ENCODE measurements at regions not wholly inside any gene's neighbourhood (a gene's known extent, or its start where the extent isn't known, plus 50 kb on each side); places are given as distances from the start of the nearest gene placed in this dataset.
"Not testable (repeated sequence)": the region's sequence is repeated elsewhere in the genome, so short reads cannot be mapped to it uniquely, and the experiment has no call there.

DNA sequence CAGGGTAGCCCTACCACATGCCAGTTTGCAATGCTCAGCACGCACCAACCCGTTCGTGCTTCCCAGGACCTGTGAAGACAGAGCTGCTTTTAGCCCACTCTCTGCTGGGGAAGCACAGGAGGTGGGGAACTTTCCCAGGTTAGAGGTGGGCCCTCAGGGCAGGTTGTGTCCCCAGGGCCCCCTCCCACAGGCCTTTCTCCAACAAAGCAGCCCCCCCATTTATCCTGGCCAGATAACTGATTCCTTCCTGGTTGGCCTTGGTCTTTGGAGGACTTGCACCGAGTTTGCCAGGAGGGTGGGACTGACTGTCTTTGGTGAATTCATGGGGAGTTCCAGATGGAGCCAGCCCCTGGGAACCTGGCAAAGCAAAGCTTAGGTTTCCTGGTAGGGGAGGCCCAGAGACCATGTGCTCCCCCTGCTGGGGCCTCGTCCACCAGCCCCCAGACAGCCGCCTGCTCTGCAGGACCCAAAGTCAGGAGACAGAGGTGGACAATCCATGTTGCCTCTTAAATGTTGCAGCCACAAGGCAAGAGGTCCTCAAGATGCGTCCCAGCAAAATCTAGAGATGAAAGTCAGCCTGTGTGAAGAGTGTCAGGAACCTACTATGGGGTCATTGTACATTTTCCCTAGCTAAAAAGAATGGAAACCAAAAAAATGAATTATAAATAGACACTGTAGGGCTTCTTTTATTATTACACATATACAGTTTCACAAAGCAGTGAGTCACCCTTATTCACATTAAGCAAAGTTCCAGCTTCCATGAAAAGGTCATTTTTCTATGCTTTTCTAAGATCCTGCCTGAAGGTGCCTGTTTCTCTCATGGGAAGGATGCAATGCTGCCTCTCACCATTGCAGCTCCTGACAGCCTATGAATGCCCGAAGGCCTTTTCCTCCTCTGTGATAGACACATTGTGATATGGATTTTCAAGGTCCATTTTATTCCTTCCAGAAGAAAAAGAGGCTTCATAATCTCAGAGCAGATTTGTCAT lies 497.8 kb downstream of the PREX1 start:
- no peak for DNase-seq (ENCODE audit: low read depth)

DNA sequence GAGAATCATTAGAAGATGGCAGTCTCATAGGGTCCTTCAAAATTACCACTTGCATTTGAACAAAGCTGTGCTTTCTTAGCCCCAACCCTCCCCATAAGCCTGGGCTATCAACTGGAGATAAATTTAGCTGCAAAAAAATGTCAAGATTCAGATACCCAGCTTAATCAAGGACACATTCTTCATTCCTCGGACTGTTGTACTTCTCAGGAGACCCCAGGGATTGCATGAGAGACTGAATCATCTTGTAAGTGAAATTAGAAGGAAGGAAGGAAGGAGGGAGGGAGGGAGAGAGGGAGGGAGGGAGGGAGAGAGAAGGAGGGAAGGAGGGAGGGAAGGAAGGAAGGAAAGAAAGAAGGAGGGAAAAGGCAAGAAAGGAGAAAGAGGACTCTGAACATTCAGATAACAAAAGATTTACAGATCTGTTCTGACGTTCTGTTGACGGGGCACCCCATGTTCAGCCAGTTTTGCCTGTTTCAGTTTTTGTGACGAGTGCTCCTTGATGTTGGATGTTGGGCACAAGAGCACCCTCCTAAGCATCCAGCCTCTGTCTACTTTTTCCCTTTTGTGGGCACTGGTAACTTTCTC lies 498.7 kb downstream of the PREX1 start:
- DNase-seq (ENCODE audit: low read depth) = no peak

DNA sequence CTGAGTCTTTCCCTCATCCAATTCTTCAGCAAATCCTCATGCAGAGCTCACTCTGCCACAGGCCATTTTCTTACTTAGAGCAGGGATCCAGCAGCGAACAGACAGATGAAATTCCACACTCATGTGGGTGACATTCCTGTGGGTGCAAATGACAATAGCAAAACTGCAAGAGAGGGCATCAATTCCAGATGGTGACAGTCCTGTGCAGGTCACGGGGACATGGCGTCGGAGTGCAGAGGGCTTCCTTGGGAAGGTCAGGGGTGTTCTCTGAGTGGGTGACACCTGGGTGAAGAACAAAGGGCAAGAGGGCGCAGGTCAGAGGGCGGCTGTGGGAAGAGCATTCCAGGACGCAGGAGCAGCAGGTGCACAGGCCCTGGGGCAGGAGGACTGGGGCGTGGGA lies 500.0 kb downstream of the PREX1 start:
- not testable (repeated sequence) for DNase-seq (ENCODE audit: low read depth)

DNA sequence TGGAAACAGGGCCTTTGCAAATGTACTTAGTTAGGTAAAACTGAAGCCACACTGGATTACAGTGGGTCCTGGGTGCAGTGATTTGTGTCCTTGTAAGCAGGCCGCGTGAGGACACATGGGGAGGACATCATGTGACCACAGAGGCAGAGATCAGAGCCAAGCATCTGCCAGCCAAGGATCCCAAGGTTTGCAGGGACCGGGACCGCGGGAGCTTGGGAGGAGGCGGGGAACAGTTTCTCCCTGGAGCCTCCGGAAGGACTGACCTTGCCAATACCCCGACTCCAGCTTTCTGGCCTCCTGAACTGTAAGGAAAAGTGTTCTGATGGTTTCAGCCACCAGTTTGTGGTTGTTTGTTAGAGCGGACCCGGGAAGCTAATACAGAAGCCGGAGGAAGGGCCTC lies 500.9 kb downstream of the PREX1 start:
- no peak for DNase-seq (ENCODE audit: low read depth)

DNA sequence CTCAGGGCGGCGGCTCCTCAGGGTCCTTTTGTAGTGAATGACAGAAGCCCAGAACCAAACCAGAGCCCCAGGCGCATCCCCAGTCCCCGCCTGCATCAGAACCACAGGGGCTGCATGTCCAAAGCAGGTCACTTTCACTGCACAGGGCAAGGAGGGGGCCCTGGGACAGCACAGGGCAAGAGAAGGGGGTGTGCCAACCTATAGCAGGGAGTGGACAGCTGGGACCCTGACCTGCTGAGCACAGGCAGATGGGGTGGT lies 501.4 kb downstream of the PREX1 start:
- DNase-seq (ENCODE audit: low read depth) = no peak

DNA sequence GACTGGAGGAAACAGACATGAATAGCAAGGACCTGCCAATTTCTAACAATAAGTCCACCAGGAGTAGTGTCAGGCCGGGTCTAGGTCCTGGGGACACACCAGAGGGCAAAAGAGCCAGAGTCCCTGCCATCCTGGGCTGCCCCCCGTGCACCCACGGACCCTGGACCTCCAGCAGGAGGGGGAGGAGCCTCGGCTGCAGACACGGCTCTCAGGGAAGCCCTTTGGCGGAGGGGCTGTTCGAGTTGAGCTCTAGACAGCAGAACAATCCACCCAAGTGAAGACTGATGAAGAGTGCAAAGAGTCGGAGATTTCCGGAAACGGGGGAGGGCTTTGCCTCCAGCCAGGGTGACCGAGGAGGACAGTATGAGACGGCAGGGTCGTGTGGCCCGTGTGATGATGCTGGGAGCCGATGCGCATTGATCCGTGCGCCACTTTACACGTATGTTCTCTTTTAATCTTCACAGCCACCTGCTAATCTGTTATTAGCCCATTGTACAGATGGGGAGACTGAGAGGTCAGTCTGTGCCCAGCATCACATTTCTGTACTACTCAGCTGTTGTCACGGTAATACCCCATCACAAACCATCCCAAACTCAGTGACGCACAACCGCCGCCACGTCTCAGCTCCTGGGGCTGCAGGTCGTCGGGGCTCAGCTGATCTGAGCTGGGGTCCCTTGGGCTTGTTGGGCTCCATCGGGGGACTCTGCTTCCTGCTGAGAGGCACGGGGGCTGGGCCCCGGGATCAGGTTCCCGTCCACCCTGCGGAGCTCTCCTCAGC lies 502.0 kb downstream of the PREX1 start:
- no peak for DNase-seq (ENCODE audit: low read depth)

DNA sequence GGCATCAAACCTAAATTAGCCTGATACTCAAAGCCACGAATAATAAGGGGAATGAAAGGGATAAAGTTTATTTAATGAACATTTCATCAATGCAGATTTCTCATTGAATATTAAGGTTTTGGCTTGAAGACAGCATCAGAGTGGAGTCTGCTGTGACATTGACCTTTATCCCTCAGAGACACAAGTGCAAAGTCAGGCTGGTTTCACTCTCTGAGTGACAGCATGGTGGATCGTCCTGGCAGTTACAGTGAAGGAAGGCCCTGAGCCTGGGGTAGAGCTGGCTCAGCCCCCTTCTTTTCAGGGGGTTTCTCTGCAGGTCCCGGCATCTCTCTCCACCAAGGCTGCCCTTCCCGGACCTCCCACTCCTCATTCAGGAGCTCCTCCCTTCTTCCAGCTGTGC lies 503.1 kb downstream of the PREX1 start:
- no peak for DNase-seq (ENCODE audit: low read depth)

DNA sequence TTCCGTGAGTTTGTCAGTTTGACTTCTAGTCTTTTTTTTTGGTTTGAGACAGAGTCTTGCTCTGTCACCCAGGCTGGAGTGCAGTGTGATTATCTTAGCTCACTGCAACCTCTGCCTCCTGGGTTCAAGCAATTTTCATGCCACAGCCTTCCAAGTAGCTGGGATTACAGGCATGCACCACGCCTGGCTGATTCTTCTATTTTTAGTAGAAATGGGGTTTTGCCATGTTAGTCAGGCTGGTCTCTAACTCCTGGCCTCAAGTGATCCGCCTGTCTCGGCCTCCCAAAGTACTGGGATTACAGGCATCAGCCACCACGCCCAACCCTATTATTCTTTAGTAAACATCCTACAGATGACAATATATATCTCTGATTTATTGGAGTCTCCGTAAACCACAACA lies 506.5 kb downstream of the PREX1 start:
- DNase-seq (ENCODE audit: low read depth) = no peak

DNA sequence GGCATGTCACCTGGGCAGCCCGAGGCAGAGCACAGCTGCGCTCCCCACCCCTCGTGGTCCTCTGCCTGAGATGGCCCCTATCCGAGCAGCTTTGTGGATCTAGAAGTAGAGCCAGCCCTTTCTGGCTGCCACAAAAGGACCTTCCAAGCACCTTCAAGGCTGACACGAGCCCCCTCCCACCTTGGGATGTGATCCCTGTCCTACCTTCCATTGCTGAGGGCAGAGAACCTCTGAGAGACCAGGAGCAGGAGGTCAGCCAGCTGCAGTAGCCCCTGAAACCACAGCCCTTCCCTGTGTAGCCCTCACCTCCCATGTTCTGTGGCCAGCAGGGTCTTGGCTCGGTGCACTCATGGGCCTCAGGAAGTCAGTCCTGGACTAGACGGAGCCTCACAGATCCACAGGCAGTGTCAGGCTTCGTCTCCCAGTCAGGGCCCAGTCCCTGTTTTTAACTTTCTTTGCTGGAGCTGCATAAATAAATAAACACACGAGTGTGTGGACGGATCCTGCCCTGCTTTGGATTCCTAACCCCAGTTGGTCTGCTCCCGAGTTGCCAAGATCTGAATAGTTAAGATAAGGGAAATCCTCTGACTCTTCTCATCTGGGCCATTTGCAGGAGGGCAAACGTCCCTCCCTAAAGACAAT lies 507.7 kb downstream of the PREX1 start:
- DNase-seq (ENCODE audit: low read depth) = no peak

DNA sequence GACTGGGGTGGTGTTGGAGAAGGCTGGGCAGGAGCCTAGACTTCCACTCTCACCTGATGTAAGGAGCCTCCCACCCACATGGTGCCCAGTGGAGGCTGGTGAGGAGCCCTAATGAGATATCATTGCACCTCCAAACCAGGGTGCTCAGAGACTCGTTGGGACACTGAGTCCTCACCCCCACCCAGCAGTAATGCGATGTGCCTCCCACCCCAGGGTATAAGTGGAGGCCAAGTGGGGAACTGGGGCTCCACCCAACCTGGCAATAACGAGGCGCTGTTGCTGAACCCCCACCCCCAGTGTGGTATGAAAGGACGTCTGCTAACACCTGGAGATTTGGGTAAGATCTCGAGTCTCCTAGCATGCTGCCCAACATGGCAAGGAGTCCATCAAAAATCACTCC lies 510.2 kb downstream of the PREX1 start:
- no peak for DNase-seq (ENCODE audit: low read depth)

DNA sequence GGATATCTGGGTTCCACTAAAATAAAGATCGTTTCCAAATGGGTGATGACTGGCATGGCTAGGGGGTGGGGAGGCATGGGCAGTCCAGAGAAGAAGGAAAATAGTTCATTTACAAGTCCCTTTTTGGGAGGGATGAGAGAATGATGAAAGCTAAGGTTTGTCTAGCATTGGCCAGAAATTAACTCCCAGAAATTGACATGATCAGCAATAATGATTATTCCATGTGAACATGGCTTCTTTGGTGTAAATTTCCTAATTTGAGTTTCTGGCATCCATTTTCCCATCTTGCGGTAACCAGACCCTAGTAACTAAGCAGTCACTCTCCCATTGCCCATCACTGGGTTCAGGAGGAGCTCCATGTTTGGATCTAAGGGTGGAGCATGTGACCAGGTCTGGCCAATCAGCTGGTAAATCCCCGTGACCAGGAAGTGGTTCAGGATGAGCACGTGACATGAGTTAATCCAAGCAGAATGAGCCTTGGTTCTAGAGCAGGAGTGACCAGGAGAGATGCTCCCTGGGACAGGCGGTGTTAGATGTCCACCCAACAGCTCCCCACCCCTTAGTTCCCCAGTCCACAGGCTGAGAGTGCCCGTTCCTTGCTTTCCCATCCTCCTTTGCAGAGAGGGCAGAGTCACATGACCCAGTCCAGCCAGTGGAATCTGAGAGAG lies 512.7 kb downstream of the PREX1 start:
- DNase-seq (ENCODE audit: low read depth) = no peak

DNA sequence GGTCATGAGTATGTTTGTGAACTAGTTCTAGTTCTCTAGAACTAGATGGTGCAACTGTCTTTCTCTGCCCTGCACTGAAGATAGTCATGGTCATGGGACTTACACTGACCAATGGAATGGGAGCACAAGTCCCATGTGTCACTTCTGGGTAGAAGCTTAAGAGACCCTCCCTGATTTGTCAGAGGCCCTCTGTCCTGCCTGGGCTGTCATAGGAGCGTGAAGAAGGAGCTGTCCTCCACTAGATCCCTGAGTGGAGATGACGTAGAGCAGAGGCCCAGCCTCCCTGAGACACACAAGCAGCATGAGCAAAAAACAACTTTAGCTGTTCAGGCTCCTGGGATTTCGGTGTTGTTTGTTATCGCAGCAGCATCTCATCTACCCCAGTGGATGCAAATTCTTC lies 514.5 kb downstream of the PREX1 start:
- no peak for DNase-seq (ENCODE audit: low read depth)

DNA sequence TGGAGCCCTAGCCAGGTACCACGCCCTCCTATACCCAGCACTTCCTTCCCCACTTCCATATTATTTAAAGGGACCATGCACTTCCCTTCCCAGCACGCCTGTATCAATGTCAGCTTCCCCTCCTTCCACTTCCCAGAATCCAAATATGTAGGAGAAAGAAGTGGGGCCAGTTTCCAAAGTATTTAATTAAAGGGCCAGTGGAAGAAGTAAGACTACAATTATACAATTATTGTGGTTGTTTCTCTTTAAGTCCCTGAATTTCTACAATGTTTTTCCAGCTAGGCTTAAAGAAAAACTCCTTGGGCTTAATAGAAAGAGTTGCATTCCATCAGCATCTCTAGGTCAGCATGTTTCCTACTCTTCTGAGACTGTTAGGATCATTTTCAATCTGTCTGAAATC lies 515.8 kb downstream of the PREX1 start:
- no peak for DNase-seq (ENCODE audit: low read depth)

DNA sequence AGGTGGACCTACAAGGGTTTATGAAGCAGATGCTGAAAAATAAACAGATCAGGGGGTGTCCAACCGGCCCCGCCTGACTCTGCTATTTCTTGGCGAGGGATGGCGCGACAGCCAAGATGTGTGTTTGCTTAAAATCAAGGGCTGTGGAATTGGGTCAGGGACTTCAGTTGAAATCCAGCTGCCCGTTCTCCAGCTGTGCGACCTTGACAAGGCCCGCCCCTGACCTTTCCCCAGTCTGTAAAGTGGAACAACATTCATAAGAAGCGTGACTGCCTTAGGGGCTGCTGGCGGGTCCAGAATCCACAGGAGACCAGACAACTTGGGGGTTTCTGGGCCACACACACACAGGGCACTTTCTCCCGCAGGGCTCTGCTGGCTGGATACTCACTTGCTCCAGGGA lies 517.5 kb downstream of the PREX1 start:
- DNase-seq (ENCODE audit: low read depth) = no peak

DNA sequence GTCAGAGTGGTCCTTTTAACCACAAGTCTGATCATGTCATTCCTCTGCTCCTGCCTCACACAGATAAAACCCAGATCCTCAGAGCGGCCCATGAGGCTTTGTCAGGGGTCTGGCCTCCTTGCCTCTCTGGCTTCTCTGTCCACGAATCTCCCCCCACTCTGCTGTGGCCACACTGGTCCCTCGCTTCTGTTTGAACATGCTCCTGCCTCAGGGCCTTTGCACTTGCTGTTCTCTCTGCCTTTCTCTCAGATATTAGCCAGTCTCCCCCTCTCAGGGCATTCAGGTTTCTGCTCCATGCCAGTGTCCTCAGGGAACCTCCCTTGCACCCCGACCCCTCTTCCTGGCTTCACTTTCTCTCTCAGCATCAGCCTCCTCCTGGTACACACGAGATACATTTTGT lies 518.5 kb downstream of the PREX1 start:
- DNase-seq (ENCODE audit: low read depth) = no peak

DNA sequence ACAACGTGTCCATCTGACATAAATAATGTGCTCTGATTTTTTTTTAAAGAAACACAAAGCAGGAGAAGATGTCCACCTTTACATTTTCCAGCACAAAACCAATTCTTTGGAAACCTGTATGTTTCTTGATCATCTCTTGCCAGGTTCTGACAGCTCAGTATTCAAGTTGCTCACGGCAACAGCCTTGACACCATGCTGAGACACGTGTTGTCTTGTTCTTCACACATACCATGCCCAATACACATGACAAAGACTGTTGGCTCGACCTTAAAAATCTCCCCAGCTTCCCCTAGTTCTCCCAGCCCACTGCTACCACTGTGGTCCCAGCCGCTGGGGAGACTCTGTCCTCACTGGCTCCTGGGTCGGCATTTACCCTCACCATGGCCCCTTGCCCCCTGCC lies 518.9 kb downstream of the PREX1 start:
- no peak for DNase-seq (ENCODE audit: low read depth)

DNA sequence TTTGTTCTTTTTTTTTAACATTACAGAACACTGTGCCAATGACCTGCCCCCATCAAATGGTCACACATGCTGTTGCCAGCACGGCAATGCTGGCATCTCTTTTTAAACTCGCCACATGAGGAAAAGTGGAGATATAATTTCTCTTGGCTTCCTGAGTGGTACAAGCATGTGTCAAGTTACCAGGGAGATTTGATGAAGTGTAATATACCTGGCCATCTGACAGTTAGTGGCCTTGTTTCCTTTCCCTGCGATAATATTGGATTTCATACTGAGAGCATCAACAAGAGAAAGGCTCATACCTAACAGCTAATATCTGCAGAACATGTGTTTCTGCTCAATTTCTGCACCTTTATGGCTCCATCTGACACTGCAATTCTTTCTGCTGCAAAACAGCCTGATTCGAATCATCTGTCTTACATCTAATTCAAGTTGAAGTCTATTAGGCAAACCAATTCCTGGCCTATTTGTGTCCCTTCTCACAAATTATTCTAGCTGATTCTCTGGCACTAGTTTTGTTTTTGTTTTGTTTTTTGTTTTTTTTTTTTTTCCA lies 519.5 kb downstream of the PREX1 start:
- no peak for DNase-seq (ENCODE audit: low read depth)

DNA sequence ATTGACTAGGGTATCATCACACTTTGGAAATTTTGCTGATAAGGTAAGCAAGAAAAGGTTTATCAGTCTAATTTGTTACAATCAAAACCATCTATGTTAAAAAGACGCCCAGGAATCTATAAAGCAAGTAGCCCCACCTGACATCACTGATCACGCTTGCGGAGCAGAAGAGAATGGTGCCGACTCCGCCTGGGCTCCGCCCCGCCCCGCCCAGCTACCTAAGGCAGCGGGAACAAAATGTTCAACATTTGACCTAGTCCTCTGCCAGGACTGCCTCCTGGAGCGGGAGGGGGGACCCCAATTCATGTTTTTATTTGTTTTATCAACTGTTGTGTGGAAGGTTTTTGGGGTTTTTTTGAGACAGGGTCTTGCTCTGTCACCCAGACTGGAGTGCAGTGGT lies 520.5 kb downstream of the PREX1 start:
- DNase-seq (ENCODE audit: low read depth) = no peak

DNA sequence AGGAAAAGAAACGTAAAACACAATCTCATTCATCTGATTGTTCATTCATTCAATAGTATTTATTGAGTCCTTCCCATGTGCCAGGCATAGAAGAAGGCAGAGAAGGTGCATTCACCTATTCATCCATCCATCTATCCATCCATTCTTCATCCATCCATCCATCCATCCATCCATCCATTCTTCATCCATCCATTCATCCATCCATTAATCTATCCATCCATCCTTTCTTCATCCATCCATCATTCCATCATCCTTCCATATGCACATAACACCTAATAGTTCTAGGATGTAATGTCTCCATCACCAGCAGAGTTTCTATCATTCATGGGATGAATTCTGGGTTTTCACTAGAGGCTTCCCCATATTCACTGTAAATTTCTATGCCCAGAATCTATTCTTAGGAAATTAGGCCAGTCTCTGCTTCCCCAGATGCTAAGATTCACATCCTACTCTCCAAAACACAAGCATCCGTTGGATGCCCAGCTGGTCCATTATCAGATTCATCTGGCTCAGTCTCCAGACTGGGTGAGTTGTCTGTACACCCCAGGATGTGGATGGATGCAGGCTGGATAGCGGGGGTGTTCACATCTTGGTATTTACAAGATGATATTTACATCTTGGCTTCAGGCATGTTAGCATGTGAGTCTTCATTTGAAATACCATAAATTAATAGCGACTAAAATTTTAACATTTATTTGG lies 517.7 kb upstream of the SULF2 start:
- no peak for DNase-seq (ENCODE audit: low read depth)

DNA sequence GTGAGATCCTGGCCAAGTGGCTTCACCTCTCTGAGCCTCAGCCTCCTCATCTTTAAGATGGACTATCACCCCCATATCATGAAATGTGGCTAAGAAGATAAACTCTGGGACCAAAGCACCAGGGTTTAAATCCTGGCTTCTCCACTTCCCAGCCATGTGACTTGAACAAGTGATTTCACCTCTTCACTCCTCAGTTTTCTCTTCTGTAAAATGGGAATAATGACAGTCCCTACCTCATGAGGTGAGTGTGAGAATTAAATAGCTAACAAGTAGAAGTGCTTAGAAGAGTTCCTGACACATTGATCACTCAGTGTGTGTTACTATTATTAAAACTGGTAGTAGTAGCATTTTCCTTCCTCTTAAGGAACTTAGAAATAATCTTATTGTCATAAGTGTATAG lies 516.9 kb upstream of the SULF2 start:
- DNase-seq (ENCODE audit: low read depth) = no peak

DNA sequence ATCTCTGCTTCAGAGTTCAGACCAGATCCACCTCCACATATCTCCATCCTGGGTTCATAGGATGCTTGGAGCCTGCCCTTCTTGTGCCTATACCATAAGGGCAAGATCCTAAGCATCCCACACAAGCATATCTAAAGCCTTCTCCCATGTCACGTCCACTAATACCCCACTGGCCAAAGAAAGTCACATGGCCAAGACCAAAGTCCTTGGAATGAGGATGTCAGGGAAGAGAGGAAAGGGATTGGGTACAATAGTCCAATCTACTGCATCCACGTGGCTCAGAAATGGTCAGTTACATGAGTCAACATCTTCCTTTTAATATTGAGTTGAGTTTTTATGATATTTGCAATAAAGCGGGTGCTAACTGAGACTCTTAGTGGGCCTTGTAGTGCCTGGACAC lies 515.9 kb upstream of the SULF2 start:
- DNase-seq (ENCODE audit: low read depth) = no peak

Measured in fibroblast of the conjunctiva (primary cell).